RPMI7951 (cell line): ENCODE measurements at regions not wholly inside any gene's neighbourhood (a gene's known extent, or its start where the extent isn't known, plus 50 kb on each side); places are given as distances from the start of the nearest gene placed in this dataset.

ENCODE experiments used
- DNase-seq: peaks from one replicate; pipeline ENCODE4 v3.0.0-alpha.2; 2012; ENCODE audit warnings: low read depth

- DNase-seq, result no peak
These were observed 235.2 kb upstream of the IRF2BP2 start for GRCh38 chr1:234845097-234845660.

GRCh38 chr1:234844479-234845031, 234.6 kb upstream of the IRF2BP2 start:
- no peak for DNase-seq

GRCh38 chr1:234843946-234844345, 234.0 kb upstream of the IRF2BP2 start:
- DNase-seq, result no peak

- DNase-seq, result no peak
These were observed 233.0 kb upstream of the IRF2BP2 start for GRCh38 chr1:234842726-234843641.

GRCh38 chr1:234841710-234842231, 231.8 kb upstream of the IRF2BP2 start:
- no peak for DNase-seq

- no peak for DNase-seq
These were observed 231.3 kb upstream of the IRF2BP2 start for GRCh38 chr1:234841281-234841680.

GRCh38 chr1:234840843-234841242, 230.9 kb upstream of the IRF2BP2 start:
- DNase-seq, result peak; percentile 78

GRCh38 chr1:234840253-234840652, 230.3 kb upstream of the IRF2BP2 start:
- DNase-seq, result no peak

- DNase-seq, result no peak
These were observed 229.7 kb upstream of the IRF2BP2 start for GRCh38 chr1:234839663-234840062.

GRCh38 chr1:234838820-234839219, 228.8 kb upstream of the IRF2BP2 start:
- no peak for DNase-seq

GRCh38 chr1:234838182-234838581, 228.2 kb upstream of the IRF2BP2 start:
- DNase-seq, result no peak

GRCh38 chr1:234837713-234838112, 227.7 kb upstream of the IRF2BP2 start:
- no peak for DNase-seq

GRCh38 chr1:234836776-234837357, 226.9 kb upstream of the IRF2BP2 start:
- DNase-seq, result no peak

GRCh38 chr1:234836045-234836681, 226.2 kb upstream of the IRF2BP2 start:
- DNase-seq, result no peak

GRCh38 chr1:234835239-234835638, 225.3 kb upstream of the IRF2BP2 start:
- no peak for DNase-seq

- DNase-seq, result no peak
These were observed 223.7 kb upstream of the IRF2BP2 start for GRCh38 chr1:234833646-234834045.

GRCh38 chr1:234833118-234833517, 223.1 kb upstream of the IRF2BP2 start:
- no peak for DNase-seq

- DNase-seq, result no peak
These were observed 217.7 kb upstream of the IRF2BP2 start for GRCh38 chr1:234827656-234828055.

GRCh38 chr1:234827181-234827580, 217.2 kb upstream of the IRF2BP2 start:
- DNase-seq, result no peak

- no peak for DNase-seq
These were observed 216.4 kb upstream of the IRF2BP2 start for GRCh38 chr1:234826352-234826751.

GRCh38 chr1:234825498-234826165, 215.7 kb upstream of the IRF2BP2 start:
- DNase-seq, result no peak
